Fibroblast of lung (primary cell): ENCODE measurements at regions not wholly inside any gene's neighbourhood (a gene's known extent, or its start where the extent isn't known, plus 50 kb on each side); places are given as distances from the start of the nearest gene placed in this dataset.

Source experiments
- EZH2 ChIP-seq: IDR thresholded peaks from 2 replicates; pipeline ENCODE4 v1.5.1; 2012; ENCODE audit warnings: low read length, control low read depth, mild to moderate bottlenecking; ENCODE audit errors: missing control alignments
- TF ChIP-seq, protein P1 (sequence below), 2 donors: IDR thresholded peaks in 1 of 2; conservative IDR thresholded peaks in 1 of 2; 1 replicate in 1 of 2; 2 replicates in 1 of 2; pipeline ENCODE4 v1.5.1; 2011 to 2012; ENCODE audit warnings: low read length in 2 of 2, control low read depth in 1 of 2, inconsistent platforms in 1 of 2, low read depth in 1 of 2, mild to moderate bottlenecking in 1 of 2

DNA sequence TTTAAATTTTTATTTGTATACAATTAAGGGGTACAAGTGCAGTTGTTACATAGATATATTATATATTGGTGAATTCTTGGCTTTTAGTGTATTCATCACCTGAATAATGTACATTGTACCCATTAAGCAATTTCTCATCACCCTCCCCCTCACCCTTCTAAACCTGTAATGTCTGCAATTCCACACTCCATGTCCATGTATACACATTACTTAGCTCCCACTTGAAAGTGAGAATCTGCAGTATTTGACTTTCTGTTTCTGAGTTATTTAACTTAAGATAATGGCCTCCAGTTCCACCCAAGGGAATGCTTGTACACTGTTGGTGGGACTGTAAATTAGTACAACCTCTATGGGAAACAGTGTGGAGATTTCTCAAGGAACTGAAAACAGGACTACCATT, 383.2 kb upstream of the KCNMB2 start:
- TF ChIP-seq, protein P1, sequence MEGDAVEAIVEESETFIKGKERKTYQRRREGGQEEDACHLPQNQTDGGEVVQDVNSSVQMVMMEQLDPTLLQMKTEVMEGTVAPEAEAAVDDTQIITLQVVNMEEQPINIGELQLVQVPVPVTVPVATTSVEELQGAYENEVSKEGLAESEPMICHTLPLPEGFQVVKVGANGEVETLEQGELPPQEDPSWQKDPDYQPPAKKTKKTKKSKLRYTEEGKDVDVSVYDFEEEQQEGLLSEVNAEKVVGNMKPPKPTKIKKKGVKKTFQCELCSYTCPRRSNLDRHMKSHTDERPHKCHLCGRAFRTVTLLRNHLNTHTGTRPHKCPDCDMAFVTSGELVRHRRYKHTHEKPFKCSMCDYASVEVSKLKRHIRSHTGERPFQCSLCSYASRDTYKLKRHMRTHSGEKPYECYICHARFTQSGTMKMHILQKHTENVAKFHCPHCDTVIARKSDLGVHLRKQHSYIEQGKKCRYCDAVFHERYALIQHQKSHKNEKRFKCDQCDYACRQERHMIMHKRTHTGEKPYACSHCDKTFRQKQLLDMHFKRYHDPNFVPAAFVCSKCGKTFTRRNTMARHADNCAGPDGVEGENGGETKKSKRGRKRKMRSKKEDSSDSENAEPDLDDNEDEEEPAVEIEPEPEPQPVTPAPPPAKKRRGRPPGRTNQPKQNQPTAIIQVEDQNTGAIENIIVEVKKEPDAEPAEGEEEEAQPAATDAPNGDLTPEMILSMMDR (conservative IDR thresholded peaks at IDR 0.05 in 1 of 2, IDR thresholded peaks at IDR 0.05 in 1 of 2; ENCODE audit: low read depth in 1 of 2, low read length in 2 of 2): no peak
- TF ChIP-seq EZH2: no peak
